ENCODE measurements at regions not wholly inside any gene's neighbourhood (a gene's known extent, or its start where the extent isn't known, plus 50 kb on each side); places are given as distances from the start of the nearest gene placed in this dataset.
A peak's percentile ranks its signal among the peaks of the same experiment; 100 is the strongest.

- POLR2A ChIA-PET = no interaction called here
- intact Hi-C loops (cut with micrococcal nuclease; ENCODE audit: unreplicated experiment) = no loop called here
- Histone ChIP-seq H3K9me2 (ENCODE audit: insufficient read depth, low read length) (no peaks in the 10 kb centered on the region), H3K4me1 (ENCODE audit: insufficient read depth, low read length, poor library complexity, severe bottlenecking) (peaks cover 5% of the 10 kb centered on the region), H3K4me2 (ENCODE audit: low read length) (no peak overlapping the region), H4K20me1 (ENCODE audit: insufficient read depth, low read length) (no peaks in the 10 kb centered on the region), H3K4me3 (ENCODE audit: low read depth, low read length, poor library complexity, severe bottlenecking) (no peak overlapping the region), H3K9me3 (ENCODE audit: low read length) (no peaks in the 10 kb centered on the region), H3K79me2 (ENCODE audit: insufficient read depth, low read depth, low read length) (no peaks in the 10 kb centered on the region), H3K36me3 (ENCODE audit: insufficient read depth, low read length) (no peaks in the 10 kb centered on the region), H3K27ac (ENCODE audit: low read depth, low read length, poor library complexity, severe bottlenecking) (no peak overlapping the region), H2AFZ (ENCODE audit: low read length) (no peak overlapping the region)
- no peak for DNase-seq (ENCODE audit: low spot score)
- TF ChIP-seq CTCF (conservative IDR thresholded peaks at IDR 0.05; ENCODE audit: low read length) = no peak
- no peak for TF ChIP-seq EZH2phosphoT487 (IDR thresholded peaks at IDR 0.05; ENCODE audit: borderline replicate concordance, low read depth, low read length)
- CTCF ChIA-PET (ENCODE audit: unreplicated experiment) = no interaction called here
- BruUV-seq (replicated peaks) = no TSS peak
Observed at GRCh38 chr3:135781026-135781815, 184.3 kb upstream of the PPP2R3A start.

DNA sequence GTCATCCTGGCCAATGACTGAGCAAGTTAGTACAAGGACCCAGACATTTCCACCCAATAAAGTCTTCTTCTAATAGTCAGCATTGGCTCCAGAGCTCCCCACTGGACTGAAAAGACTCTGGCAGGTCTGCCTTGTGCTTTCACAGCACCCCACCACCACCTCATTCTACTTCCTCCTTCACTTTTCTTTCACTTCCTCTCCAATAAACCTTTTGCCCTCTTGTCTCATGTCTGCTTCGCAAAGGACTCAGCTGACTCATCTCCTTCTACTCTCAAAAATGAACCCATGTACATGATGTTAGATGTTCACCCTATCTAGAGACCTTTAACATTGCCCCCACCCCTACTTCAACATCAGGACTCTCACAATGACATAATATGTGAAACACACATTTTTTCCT, 181.0 kb upstream of the PPP2R3A start:
- H3K79me2 ChIP-seq (ENCODE audit: insufficient read depth, low read depth, low read length) = no peaks in the 10 kb centered on the region
- TF ChIP-seq EZH2phosphoT487 (IDR thresholded peaks at IDR 0.05; ENCODE audit: borderline replicate concordance, low read depth, low read length) (no peak), CTCF (conservative IDR thresholded peaks at IDR 0.05; ENCODE audit: low read length) (no peak)
- H4K20me1 ChIP-seq (ENCODE audit: insufficient read depth, low read length) = no peaks in the 10 kb centered on the region
- H2AFZ ChIP-seq (ENCODE audit: low read length) = no peak overlapping the region
- no peaks in the 10 kb centered on the region for H3K36me3 ChIP-seq (ENCODE audit: insufficient read depth, low read length)
- H3K9me2 ChIP-seq (ENCODE audit: insufficient read depth, low read length) = no peaks in the 10 kb centered on the region
- H3K4me2 ChIP-seq (ENCODE audit: low read length) = no peak overlapping the region
- DNase-seq (ENCODE audit: low spot score) = peak; percentile 4
- no TSS peak for BruUV-seq (replicated peaks)
- no peak overlapping the region for H3K27ac ChIP-seq (ENCODE audit: low read depth, low read length, poor library complexity, severe bottlenecking)
- CTCF ChIA-PET (ENCODE audit: unreplicated experiment) = no interaction called here
- peaks cover 5% of the 10 kb centered on the region for H3K4me1 ChIP-seq (ENCODE audit: insufficient read depth, low read length, poor library complexity, severe bottlenecking)
- no peaks in the 10 kb centered on the region for H3K9me3 ChIP-seq (ENCODE audit: low read length)
- POLR2A ChIA-PET = no interaction called here
- intact Hi-C loops (cut with micrococcal nuclease; ENCODE audit: unreplicated experiment) = no loop called here
- no peak overlapping the region for H3K4me3 ChIP-seq (ENCODE audit: low read depth, low read length, poor library complexity, severe bottlenecking)

- TF ChIP-seq CTCF (conservative IDR thresholded peaks at IDR 0.05; ENCODE audit: low read length) (no peak), EZH2phosphoT487 (IDR thresholded peaks at IDR 0.05; ENCODE audit: borderline replicate concordance, low read depth, low read length) (no peak)
- ChIA-PET CTCF (ENCODE audit: unreplicated experiment) (no interaction called here), POLR2A (no interaction called here)
- Histone ChIP-seq H3K27ac (ENCODE audit: low read depth, low read length, poor library complexity, severe bottlenecking) (no peak overlapping the region), H3K4me3 (ENCODE audit: low read depth, low read length, poor library complexity, severe bottlenecking) (no peak overlapping the region), H3K9me3 (ENCODE audit: low read length) (no peaks in the 10 kb centered on the region), H3K79me2 (ENCODE audit: insufficient read depth, low read depth, low read length) (no peaks in the 10 kb centered on the region), H3K36me3 (ENCODE audit: insufficient read depth, low read length) (no peaks in the 10 kb centered on the region), H3K9me2 (ENCODE audit: insufficient read depth, low read length) (no peaks in the 10 kb centered on the region), H2AFZ (ENCODE audit: low read length) (no peak overlapping the region), H4K20me1 (ENCODE audit: insufficient read depth, low read length) (no peaks in the 10 kb centered on the region), H3K4me1 (ENCODE audit: insufficient read depth, low read length, poor library complexity, severe bottlenecking) (peaks cover 5% of the 10 kb centered on the region), H3K4me2 (ENCODE audit: low read length) (no peak overlapping the region)
- intact Hi-C loops (cut with micrococcal nuclease; ENCODE audit: unreplicated experiment) = no loop called here
- BruUV-seq (replicated peaks) = no TSS peak
- DNase-seq (ENCODE audit: low spot score) = no peak
Observed at GRCh38 chr3:135788146-135788545, 177.4 kb upstream of the PPP2R3A start.

Measured in OCI-LY7 (cell line).